Activated gamma-delta T cell (primary cell): ENCODE measurements at regions not wholly inside any gene's neighbourhood (a gene's known extent, or its start where the extent isn't known, plus 50 kb on each side); places are given as distances from the start of the nearest gene placed in this dataset.

ENCODE experiments used
- DNase-seq: peaks from one replicate; lab custom pipeline; 2025; lab: John Stamatoyannopoulos, UW

DNA sequence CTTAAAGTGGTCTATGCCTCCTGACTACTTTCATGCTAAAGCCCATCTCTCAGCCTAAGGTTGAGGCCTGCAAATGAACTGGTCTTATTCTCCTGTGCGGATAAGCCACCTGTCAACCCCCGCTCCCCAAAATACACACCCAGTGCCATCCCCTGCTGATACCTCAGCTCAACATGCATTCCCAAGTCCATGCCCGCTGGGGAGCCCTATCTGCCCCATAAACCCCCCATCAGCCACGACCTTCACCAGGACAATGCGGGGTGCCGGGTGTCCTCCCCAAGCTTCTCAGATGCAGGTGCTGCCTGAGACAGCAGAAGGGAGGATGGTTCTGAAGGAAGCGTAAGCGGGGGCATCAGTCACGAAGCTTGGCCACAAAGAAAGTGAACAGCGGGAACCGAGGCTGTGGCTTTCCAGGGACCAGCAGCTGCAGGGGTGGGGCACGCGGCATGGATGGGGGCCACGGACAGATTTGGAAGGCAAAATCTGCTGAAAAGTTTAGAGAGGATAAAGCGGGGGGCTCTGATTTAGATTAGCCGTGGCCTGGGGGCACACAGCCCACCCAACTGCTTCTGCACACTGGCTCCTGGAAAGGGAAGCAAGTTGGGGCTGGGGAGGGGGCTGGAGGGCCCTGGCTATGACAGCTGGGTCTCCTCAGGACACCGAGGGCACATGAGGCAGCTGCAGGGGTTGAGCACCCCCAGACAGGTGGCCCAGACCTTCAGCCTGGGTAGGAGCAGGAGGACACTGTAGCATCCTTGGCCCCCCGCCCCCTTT, 1391.9 kb downstream of the TBC1D22A start:
- DNase-seq = no peak

DNA sequence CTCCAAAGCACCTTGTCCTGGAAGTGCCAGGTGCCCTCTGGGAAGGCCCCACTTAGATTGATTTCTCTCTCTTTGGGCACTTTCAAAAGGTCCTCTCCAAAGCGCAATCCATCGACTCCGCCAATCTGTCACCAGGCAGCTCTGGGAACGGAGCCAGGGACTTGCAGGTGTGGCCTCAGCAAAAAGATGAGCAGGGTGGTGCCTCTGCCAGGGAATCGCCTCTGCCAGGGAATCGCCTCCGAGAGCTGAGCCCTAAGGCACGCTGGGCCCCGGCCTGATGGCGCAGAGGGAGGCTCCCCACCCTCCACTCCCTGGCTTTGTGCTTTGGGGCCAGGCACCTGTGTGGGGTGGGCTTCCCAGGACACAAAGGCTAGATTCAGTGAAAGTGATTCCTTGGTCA, 1391.3 kb downstream of the TBC1D22A start:
- no peak for DNase-seq

DNA sequence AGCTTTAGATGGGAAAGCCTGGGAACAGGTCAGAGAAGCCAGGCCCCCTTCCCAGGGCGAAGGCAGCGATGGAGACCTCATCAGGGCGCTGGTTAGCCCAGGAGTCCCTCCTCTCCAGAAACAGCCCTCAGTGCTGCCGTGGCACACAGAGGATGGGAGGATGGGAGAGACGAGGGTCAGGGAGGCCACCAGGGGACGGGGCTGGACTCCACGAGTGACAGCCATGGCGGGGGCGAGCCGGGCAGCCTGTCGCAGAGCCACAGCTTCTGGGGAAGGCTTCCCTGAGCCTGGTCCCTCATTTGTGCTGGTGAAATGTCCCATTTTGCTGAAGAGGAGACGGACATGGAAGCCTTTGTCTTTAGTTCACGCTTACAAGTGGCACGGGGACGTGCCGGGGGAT, 1390.5 kb downstream of the TBC1D22A start:
- no peak for DNase-seq

DNA sequence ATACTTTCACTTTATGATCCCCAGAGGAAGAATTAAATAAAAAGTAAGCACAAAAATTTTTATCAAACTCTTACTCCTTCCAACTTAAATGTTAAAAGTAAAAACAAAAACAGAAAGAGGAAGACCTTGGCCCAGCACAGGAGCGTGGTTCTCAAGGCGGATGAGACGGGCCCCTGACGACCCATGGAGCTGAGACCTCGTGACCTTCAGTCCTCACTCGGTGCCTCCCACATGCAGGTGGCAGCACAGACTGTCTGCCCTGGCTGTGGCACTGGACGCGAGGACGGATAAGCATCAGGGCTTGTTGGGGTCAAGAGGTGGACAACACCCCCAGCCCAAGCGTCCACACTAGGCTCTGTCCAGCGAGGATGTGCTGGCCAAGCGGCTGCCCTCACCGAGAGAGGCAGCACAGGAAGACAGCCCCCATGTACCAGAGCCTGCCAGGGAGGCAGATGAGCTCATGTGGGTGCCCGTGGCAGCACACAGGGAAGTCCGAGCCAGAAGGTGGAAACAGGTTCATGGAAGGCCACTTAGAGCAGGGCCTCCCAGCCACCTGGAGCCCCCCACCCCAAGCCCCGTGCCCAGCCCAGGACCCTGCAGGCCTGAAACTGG, 1389.8 kb downstream of the TBC1D22A start:
- no peak for DNase-seq

DNA sequence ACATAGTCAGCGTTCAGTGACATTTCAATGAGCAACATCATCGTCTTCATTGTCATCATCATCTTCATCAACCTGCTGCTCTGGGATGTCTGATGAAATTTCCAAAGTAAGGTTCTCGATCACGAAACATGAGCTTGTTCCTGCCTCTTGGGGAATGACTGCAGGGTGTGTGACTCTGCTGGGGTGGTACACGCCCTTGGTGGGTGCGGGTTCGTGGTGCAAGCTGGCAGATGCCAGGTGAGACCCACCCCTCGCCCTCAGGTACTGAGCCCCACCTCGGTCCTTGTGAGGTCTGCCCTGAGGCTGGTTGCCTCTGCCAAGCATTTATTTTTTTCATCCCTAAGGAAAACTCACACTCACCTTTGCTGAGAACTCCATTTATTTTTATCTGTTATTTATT, 1389.2 kb downstream of the TBC1D22A start:
- DNase-seq = no peak

DNA sequence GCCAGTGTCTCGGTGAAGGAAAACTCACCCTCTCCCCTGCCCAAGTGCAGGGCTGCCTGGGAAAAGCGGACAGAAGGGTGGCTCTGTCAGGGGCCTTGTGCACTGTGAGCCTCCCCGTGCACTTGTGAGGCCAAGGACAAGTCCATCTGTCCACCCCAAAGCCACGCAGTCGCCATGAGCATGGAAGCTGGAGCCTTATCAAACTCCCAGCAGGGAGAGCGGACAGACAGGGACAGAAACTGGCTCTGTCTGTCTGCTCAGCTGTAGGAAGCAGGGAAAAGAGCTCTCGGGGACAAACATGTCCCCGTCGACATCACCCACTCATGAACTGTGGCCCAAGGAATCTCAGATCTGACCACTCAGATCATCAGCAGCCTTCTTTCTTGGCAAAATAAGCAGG, 1385.4 kb downstream of the TBC1D22A start:
- no peak for DNase-seq

DNA sequence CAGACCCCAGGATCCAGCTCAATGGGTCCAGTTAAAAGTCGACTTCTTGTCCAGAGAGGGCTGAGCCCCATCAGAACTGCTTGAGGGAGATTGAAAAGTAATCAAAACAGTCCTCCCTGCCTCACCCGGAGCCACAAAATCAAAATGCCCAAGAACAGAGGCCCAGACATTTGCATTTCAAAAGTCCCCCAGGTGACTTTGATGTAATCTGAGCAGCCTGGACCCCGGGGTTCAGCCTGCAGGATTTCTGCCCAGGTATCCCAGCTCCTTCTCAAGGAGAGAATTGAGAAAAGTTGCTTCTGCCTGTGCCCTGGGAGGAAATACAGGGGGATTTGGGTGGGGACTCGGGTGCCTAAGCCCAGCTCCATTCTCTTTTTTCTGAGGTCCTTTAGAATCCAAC, 1385.0 kb downstream of the TBC1D22A start:
- DNase-seq = no peak

DNA sequence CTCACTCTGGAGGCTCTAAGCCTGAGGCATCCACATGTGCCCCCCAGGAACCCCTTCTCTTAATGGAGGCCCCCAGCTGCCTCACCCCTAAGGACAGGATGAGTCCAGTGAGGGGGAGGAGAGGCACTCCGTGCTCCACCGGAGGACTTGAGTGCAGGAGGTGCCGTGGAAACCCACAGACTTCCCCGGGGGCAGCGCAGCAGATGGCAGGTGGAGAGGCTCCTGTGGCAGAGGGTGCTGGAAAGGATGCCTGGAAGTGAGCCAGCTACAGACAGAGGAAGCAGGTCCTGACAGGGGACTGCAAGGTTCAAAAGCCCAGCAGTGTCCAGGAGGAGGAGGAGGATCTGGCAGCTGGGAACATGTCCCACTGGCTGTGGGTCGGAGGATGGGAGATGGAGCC, 1384.0 kb downstream of the TBC1D22A start:
- DNase-seq = no peak

DNA sequence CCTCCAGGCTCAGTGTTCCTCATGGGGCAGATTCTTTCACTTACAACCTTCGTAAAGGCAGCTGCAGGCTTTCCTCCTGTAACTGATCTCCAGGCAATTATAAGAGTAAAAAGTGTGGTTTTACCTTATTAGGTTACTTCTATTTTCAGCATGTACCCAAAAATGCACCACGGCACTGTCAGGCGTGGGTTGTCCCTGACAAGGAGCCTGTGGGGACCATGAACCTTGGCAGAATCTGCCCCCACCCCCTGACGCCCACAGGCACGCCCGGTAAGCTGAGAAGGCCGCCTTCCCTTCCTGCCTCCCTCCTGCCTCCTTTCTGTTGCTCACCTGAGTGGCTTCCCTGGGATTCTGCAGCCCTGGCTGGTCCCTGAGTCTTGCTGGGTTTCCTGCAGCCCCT, 1383.3 kb downstream of the TBC1D22A start:
- DNase-seq = no peak

DNA sequence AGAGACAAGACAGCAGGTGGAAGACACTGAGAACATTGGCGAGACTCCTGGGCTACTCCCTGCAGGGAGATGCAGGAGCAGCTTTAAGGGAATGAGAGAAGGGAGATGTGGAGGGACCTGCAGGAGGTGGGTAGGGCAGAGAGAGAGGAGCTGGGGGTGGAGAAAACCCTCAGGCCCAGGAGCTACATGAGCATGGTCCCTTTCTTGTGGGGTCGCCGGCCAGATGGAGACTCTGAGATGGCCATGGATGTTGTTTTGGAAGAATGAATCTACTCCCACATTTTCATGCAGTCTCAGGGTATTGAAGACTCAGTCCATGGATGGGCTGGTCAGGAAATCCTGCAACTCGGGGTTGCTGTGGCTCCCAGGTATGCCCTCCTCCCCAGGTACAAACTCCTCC, 1381.9 kb downstream of the TBC1D22A start:
- no peak for DNase-seq

DNA sequence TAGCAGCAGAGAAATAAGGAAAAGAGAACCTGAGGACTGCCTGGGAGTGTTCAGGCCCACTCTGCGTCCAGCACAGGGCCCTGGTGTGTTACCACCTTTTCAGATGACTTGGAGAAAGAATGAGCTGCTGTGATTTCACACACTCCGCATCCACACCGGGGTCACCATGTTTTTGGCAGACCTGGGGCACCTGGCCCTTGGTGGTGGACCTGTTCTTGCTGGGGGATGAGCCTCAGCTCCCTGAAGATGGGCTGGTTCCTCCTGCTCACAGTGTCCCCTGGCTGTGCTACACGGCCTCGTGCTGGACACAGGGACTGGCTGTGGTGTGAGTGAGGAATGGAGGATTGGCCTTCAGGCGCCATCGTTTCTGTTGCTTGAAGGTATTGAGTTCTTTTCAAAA, 1381.4 kb downstream of the TBC1D22A start:
- DNase-seq = no peak

DNA sequence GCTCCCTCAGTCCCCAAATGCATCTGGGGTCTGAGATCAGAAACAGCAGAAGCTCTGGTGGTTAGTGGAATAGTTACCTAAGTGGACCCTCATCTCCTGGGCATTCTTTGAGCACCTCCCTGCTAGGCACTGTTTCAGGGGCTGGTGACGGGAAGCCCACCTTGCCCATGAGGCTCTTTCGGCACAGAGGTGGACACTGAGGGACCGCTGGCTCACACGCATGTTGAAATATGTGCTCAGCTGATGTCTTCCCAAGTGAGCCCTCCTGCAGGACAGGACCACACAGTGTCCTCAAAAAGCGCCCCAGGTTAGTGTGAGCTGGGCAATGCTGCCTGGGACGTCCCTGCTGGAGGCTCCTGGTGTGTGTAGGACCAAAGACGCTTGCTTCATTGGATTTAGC, 1379.9 kb downstream of the TBC1D22A start:
- DNase-seq = no peak

DNA sequence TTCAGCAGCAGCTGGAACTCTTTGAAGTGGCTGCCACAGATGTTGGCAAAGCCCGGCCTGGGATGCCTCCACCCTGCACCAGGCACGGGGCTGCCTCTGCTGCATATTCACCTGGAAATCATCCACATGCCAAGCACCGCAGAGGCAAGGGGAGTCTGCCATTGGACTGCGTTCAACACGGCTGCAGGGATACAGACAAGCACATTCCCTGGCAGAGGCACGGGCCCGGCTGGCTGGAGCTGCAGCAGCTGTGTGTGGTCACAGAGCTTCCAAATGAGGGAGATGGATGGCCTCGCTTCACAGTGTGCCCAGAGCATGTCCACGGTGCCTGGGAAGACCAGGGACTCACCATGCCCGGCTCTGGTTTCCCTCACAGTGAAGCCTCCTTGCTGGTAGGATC, 1378.9 kb downstream of the TBC1D22A start:
- DNase-seq = no peak

DNA sequence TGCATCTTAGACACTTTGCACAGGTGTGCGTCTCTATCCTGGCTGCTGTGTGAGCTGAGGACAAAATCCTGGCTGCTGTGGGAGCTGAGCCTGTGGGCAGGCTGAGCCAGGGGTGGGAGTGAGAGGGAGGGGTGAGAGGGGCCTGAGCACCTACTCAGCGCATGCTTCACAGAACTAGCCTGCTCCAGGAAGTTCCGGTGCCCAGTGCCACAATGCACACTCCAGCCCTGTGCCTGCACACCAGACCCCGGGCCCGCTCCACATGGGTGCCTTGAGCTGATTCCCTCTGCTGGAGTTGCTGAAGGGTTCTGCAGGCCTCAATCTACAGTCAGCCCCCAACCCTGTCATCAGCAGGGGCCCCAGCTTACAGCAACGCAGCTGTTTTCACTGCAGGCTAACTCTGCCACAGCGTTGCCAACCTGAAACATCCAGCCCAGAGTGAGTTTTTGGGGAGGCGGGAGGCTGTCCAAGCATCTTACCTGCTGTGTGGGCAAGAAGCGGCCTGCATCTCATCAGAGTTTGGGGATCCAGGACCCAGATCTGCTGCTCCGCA, 1377.9 kb downstream of the TBC1D22A start:
- no peak for DNase-seq

DNA sequence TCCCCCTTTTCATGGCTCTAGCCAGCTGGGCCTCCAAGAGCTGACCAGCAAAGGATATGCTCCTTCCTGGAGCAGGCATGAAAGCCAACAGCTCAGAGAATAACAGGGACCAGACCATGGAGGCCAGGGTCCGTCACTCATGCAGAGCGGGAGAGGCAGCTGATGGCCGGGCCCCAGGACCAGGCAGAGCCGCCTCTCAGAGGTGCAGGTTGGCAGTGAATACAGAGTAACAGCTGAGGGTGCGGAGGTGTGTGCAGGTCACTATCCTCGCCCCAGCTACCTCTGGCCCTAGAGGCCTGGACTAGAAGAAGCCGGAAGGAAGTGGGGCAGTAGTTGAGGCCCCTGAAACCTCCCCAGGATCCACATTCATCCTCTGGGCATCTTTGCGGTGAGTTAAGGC, 1377.3 kb downstream of the TBC1D22A start:
- no peak for DNase-seq

DNA sequence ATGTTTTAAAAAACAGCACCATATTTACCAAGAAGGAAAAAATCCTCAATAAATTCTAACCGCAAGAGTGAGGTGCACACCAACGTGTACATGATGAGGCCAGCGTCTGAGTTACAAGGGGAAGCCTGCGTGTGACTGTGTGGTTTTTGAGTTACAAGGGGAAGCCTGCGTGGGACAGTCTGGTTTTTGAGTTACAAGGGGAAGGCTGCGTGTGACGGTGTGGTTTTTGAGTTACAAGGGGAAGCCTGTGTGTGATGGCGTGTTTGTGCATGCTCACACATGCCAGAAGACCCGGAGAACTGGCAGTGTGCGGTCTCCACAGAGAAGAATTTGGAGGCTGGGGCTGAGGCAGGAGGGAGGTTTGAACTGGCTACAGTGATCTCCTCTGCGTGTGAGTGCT, 1376.4 kb downstream of the TBC1D22A start:
- no peak for DNase-seq

DNA sequence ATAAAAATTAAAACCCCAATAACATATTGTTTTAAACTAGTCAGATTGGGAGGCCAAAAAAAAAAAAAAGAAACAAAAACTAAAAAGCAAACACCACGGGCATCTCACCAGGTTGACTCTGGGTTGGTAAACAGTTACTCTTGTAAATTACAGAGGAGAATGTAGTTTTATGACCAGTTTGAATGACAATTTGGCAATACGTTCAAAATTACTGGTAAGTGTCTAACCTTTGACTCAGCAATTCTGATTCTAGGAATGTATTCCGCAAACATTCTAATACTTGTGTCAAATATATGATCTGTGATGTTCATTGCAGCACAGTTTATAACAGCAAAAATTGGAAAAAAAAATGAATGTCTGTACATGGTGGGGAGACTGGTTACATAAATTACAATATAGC, 1376.0 kb downstream of the TBC1D22A start:
- DNase-seq = no peak

DNA sequence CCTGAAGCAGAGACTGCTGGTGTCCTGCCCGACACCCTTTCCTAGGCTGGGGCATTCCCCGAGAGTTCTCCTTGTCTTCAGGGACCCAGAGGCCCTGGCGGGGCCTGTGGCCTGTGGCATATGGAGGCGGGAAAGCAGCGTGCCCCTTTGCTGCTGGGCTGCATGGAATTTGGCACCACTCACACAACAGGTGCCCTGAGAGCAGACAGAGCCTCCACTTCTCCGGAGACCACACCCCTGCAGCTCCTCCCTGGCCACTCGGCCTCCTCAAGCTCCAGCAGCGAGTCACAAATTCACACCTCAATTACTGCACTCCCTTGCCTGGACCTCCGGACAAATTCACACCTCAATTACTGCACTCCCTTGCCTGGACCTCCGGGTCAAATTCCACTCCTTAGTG, 1375.2 kb downstream of the TBC1D22A start:
- DNase-seq = no peak

DNA sequence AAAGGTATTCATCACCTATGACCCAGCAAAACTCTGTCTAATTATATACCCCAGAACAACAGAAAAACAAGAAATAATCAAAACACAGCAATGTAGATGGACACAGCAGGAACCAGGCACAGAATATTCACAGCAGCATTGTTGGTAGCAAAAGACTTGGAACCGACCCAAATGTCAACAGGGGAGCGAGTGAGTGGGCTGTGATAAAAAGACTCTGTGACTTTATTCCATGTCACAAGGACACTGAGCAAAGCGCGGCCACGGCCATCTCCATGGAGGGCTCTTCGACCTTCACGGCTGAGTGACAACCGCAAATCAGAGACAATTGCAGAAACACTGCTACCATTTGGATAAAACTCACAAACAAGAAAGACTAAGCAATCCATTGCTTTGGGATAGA, 1373.1 kb downstream of the TBC1D22A start:
- DNase-seq = no peak

DNA sequence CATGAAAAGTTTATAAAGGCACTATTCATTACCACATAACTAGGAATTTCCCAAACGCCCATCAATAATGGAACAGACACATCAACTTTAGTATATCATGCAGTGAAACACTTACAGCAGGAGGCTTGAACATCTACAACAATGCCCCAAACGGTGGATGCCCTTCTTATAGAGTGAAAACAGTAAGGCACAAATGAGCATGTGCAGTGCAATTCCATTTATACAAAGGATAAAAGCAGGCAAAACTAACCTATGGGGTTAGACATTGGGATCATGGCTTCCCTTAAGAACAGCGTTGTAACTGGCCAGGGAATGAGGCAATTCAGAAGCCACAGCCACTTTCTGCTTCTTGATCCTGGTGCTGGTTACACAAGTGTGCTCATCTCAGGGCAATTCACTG, 1363.0 kb downstream of the TBC1D22A start:
- no peak for DNase-seq

DNA sequence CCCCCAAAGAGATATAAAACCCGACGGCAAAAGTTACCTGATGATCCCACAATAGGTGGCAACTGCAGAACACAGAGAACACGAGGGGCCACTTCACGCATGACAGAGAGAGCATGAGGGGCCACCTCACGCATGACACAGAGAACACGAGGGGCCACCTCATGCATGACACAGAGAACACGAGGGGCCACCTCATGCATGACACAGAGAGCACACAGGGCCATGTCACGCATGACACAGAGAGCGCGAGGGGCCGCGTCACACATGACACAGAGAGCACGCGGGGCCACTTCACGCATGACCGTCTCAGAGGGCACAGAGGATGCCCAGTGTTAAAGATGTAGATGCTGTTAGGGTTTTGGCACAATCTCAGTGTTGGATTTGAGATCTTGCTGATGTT, 1359.5 kb downstream of the TBC1D22A start:
- DNase-seq = no peak

DNA sequence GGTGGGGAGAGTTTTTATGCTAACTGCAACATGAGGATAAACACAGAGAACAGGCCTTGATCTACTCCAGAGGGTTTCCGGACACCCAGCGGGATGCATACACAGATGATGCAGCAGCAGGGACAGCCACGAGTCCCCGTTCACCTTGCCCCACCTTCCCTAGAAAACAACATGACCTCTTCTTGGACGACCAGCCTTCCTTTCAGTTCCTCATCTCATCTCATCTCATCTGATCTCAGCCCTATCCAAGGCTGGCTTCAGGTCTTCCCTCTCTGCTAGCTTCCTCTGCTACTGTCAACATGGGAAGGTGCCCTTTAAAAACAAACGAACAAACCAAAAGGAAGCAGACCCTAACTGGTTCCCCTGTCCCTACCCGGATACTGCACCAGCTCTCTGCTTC, 1356.2 kb downstream of the TBC1D22A start:
- DNase-seq = no peak

DNA sequence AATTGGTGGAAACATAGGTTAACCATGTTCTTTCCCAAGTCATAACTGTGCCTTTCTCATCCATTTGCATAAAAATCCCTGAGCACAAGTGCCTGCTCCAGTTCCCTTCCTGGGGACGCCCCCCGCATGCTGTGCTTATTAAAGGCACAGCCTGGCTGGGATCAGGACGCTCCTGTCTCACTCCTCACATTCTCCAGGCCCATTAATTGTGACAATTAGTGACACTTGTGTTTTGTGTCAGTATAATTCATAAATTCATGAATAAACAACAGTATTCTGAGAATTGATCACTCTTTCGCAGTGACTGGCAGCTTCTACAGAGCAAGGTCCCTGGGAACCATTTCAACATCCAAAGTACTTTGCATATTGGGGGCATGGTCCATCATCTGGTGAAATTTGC, 1354.4 kb downstream of the TBC1D22A start:
- DNase-seq = no peak
